OCI-LY1 (cell line): ENCODE measurements at regions not wholly inside any gene's neighbourhood (a gene's known extent, or its start where the extent isn't known, plus 50 kb on each side); places are given as distances from the start of the nearest gene placed in this dataset.

Experiments used
- EZH2 ChIP-seq: fragments of 200-600 bp; sonication (generic), shearing (Covaris generic); IDR thresholded peaks from 2 replicates; pipeline ENCODE4 v1.8.0; 2017; ENCODE audit warnings: borderline replicate concordance, mixed run types, mild to moderate bottlenecking, antibody characterized with exemption, low read length, moderate library complexity, mixed read lengths
- TF ChIP-seq, protein P1 (sequence below): fragments of 200-600 bp; sonication (generic), shearing (Covaris generic); IDR thresholded peaks from 2 replicates; pipeline ENCODE4 v1.5.1; 2017; ENCODE audit warnings: mild to moderate bottlenecking, antibody characterized with exemption, low read length, moderate library complexity, mixed read lengths

DNA sequence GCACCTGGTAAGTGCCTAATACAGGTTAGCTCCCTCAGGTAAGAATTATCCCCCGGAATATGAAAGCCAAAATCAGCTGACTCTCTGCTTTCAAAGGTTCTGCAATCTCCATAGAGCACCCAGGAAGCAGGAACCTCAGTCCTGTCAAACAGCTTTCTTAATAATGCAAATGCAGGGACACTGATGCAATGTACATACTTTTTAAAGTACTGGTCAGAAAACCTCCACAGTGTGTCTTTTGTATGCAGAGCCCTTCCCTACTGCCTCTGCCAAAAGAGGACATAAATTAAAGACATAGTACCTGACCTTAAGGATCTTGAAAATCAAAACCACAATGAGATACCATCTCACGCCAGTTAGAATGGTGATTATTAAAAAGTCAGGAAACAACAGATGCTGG, 365.0 kb upstream of the KAZN start:
- TF ChIP-seq, protein P1, sequence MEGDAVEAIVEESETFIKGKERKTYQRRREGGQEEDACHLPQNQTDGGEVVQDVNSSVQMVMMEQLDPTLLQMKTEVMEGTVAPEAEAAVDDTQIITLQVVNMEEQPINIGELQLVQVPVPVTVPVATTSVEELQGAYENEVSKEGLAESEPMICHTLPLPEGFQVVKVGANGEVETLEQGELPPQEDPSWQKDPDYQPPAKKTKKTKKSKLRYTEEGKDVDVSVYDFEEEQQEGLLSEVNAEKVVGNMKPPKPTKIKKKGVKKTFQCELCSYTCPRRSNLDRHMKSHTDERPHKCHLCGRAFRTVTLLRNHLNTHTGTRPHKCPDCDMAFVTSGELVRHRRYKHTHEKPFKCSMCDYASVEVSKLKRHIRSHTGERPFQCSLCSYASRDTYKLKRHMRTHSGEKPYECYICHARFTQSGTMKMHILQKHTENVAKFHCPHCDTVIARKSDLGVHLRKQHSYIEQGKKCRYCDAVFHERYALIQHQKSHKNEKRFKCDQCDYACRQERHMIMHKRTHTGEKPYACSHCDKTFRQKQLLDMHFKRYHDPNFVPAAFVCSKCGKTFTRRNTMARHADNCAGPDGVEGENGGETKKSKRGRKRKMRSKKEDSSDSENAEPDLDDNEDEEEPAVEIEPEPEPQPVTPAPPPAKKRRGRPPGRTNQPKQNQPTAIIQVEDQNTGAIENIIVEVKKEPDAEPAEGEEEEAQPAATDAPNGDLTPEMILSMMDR: no peak
- TF ChIP-seq EZH2: no peak
